Fibroblast of lung (primary cell): ENCODE measurements at regions not wholly inside any gene's neighbourhood (a gene's known extent, or its start where the extent isn't known, plus 50 kb on each side); places are given as distances from the start of the nearest gene placed in this dataset.

ENCODE experiments used
- DNase-seq, 2 donors: peaks; one replicate each; pipeline versions ENCODE4 v3.0.0 to v3.0.0-alpha.2; 2010; ENCODE audit warnings: low read depth in 2 of 2
- H2AFZ ChIP-seq: 2 replicates; pipeline ENCODE4 v1.5.1; 2012; ENCODE audit warnings: low read length, control low read depth, inconsistent platforms
- H3K27ac ChIP-seq: 2 replicates; pipeline ENCODE4 v1.5.1; 2011; ENCODE audit warnings: low read length, control low read depth; ENCODE audit not compliant: insufficient read depth
- H3K27me3 ChIP-seq: 2 replicates; pipeline ENCODE4 v1.5.1; 2011; ENCODE audit warnings: mild to moderate bottlenecking, low read length; ENCODE audit not compliant: control insufficient read depth, insufficient read depth
- H3K36me3 ChIP-seq: 2 replicates; pipeline ENCODE4 v1.5.1; 2011; ENCODE audit warnings: low read length; ENCODE audit not compliant: control insufficient read depth, insufficient read depth
- H3K4me1 ChIP-seq: 2 replicates; pipeline ENCODE4 v1.5.1; 2011; ENCODE audit warnings: low read length; ENCODE audit not compliant: control insufficient read depth, insufficient read depth; ENCODE audit errors: extremely low read depth
- H3K4me2 ChIP-seq: 2 replicates; pipeline ENCODE4 v1.5.1; 2011; ENCODE audit warnings: low read length, control low read depth; ENCODE audit not compliant: insufficient read depth; ENCODE audit errors: extremely low read depth
- H3K4me3 ChIP-seq, 4 experiments: fragments of 200-600 bp in 1 of 4; sonication (generic) in 1 of 4; replicated peaks in 1 of 4; 2 replicates each; pipeline ENCODE4 v1.5.1; 2011 to 2016; ENCODE audit warnings: low read length in 4 of 4, low read depth in 3 of 4, mild to moderate bottlenecking in 3 of 4, control low read depth in 2 of 4, inconsistent platforms in 1 of 4, mixed read lengths in 1 of 4; ENCODE audit not compliant: insufficient read depth in 1 of 4; ENCODE audit errors: control extremely low read depth in 1 of 4
- H3K79me2 ChIP-seq: 2 replicates; pipeline ENCODE4 v1.5.1; 2012; ENCODE audit warnings: mild to moderate bottlenecking, low read length, inconsistent platforms; ENCODE audit not compliant: control insufficient read depth, insufficient read depth
- H3K9ac ChIP-seq: 2 replicates; pipeline ENCODE4 v1.5.1; 2011; ENCODE audit warnings: mild to moderate bottlenecking, low read length, control low read depth; ENCODE audit not compliant: insufficient read depth
- H3K9me3 ChIP-seq: 2 replicates; pipeline ENCODE4 v1.5.1; 2012; ENCODE audit warnings: low read depth, low read length; ENCODE audit not compliant: control insufficient read depth, insufficient read depth
- H4K20me1 ChIP-seq: 2 replicates; pipeline ENCODE4 v1.5.1; 2011; ENCODE audit warnings: low read length; ENCODE audit not compliant: control insufficient read depth, insufficient read depth; ENCODE audit errors: extremely low read depth
- EZH2 ChIP-seq: IDR thresholded peaks from 2 replicates; pipeline ENCODE4 v1.5.1; 2012; ENCODE audit warnings: low read length, control low read depth, mild to moderate bottlenecking; ENCODE audit errors: missing control alignments
- TF ChIP-seq, protein P1 (sequence below), 2 donors: IDR thresholded peaks in 1 of 2; conservative IDR thresholded peaks in 1 of 2; 1 replicate in 1 of 2; 2 replicates in 1 of 2; pipeline ENCODE4 v1.5.1; 2011 to 2012; ENCODE audit warnings: low read length in 2 of 2, control low read depth in 1 of 2, inconsistent platforms in 1 of 2, low read depth in 1 of 2, mild to moderate bottlenecking in 1 of 2

DNA sequence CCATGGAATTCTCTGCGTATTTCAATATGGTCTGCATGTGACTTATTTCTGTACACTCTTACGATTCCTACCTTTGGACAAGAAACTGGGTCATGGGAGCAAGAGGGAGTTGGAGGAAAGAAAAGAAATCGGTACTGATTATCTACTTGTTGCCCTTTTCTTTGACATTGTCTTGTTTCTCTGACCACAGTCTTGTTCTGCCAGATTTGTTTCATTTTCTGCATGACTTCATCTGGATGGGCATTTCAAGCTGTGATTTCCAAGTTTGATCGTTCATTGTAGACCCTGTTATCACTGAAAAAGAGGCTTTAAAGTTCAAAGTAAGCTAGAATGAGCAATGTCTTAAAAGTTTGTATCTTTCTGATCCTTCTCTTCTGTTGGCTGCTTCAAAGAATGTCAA lies 2186.3 kb upstream of the CELF4 start:
- no peak overlapping the region for H3K4me2 ChIP-seq
- H3K4me1 ChIP-seq = no peaks in the 10 kb centered on the region
- H3K27me3 ChIP-seq = no peaks in the 10 kb centered on the region
- no peak overlapping the region for H3K27ac ChIP-seq
- H3K9me3 ChIP-seq = no peaks in the 10 kb centered on the region
- no peak for TF ChIP-seq EZH2
- TF ChIP-seq, protein P1, sequence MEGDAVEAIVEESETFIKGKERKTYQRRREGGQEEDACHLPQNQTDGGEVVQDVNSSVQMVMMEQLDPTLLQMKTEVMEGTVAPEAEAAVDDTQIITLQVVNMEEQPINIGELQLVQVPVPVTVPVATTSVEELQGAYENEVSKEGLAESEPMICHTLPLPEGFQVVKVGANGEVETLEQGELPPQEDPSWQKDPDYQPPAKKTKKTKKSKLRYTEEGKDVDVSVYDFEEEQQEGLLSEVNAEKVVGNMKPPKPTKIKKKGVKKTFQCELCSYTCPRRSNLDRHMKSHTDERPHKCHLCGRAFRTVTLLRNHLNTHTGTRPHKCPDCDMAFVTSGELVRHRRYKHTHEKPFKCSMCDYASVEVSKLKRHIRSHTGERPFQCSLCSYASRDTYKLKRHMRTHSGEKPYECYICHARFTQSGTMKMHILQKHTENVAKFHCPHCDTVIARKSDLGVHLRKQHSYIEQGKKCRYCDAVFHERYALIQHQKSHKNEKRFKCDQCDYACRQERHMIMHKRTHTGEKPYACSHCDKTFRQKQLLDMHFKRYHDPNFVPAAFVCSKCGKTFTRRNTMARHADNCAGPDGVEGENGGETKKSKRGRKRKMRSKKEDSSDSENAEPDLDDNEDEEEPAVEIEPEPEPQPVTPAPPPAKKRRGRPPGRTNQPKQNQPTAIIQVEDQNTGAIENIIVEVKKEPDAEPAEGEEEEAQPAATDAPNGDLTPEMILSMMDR (conservative IDR thresholded peaks at IDR 0.05 in 1 of 2, IDR thresholded peaks at IDR 0.05 in 1 of 2; ENCODE audit: low read depth in 1 of 2, low read length in 2 of 2) = no peak
- H3K79me2 ChIP-seq = no peaks in the 10 kb centered on the region
- no peaks in the 10 kb centered on the region for H4K20me1 ChIP-seq
- no peak overlapping the region for H3K9ac ChIP-seq
- no peak for DNase-seq
- no peak overlapping the region for H2AFZ ChIP-seq
- no peak overlapping the region for H3K4me3 ChIP-seq
- H3K36me3 ChIP-seq = no peaks in the 10 kb centered on the region

DNA sequence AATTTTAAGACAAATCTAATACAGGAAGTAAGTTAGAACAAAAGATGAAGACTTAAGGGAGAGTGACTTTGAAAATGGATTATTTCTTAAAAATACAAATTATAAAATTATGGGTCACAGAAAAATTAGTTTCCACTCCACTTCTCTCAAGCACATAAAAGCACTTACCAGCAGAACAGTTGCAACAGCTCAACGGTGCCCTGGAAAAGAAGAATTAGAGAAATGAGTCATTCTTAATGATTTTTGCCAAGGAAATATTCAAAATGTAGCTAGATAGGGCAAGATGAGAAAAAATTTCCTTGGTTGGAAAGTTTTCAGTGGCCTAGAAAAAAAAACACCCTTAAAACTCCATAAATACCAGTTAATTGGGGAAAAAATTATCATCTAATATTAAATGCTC lies 2185.6 kb upstream of the CELF4 start:
- Histone ChIP-seq H3K4me2 (no peak overlapping the region), H3K27ac (no peak overlapping the region), H3K4me1 (no peaks in the 10 kb centered on the region), H3K9ac (no peak overlapping the region), H3K79me2 (no peaks in the 10 kb centered on the region), H3K4me3 (no peak overlapping the region), H3K9me3 (no peaks in the 10 kb centered on the region), H2AFZ (no peak overlapping the region), H3K36me3 (no peaks in the 10 kb centered on the region), H4K20me1 (no peaks in the 10 kb centered on the region), H3K27me3 (no peaks in the 10 kb centered on the region)
- TF ChIP-seq EZH2 = no peak
- TF ChIP-seq, protein P1 (conservative IDR thresholded peaks at IDR 0.05 in 1 of 2, IDR thresholded peaks at IDR 0.05 in 1 of 2; ENCODE audit: low read depth in 1 of 2, low read length in 2 of 2) = no peak
- peak; percentile 48 to 73 for DNase-seq

DNA sequence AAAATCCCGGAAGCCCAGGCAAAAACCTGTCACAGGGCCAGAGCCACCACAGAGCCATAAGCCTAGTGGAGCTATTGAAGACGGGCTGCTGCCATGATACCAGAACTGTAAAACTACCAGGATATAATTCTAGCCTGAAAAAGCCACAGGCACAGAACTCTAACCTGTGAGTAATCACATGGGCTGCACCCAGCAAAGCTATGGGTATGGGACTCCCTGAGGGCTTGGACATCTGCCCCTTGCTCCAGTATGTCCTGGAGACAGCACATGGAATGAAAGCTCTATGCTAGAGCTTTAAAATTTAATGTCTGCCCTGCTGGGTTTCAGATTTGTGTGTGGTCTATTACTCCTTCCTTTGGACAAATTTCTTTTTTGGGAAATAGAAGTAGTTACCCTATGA lies 2183.6 kb upstream of the CELF4 start:
- Histone ChIP-seq H3K36me3 (no peaks in the 10 kb centered on the region), H2AFZ (no peak overlapping the region), H3K27ac (no peak overlapping the region), H4K20me1 (no peaks in the 10 kb centered on the region), H3K27me3 (no peaks in the 10 kb centered on the region), H3K9ac (no peak overlapping the region), H3K4me3 (no peak overlapping the region), H3K9me3 (no peaks in the 10 kb centered on the region), H3K4me1 (no peaks in the 10 kb centered on the region), H3K79me2 (no peaks in the 10 kb centered on the region), H3K4me2 (no peak overlapping the region)
- TF ChIP-seq, protein P1 (conservative IDR thresholded peaks at IDR 0.05 in 1 of 2, IDR thresholded peaks at IDR 0.05 in 1 of 2; ENCODE audit: low read depth in 1 of 2, low read length in 2 of 2) = no peak
- TF ChIP-seq EZH2 = no peak
- DNase-seq = no peak
